ENCODE measurements at regions not wholly inside any gene's neighbourhood (a gene's known extent, or its start where the extent isn't known, plus 50 kb on each side); places are given as distances from the start of the nearest gene placed in this dataset.

GRCh38 chr9:106110483-106110882, 416.1 kb downstream of the TMEM38B start:
- ChIA-PET POLR2A (no interaction called here), CTCF (no interaction called here)
- ATAC-seq (no peak), DNase-seq (ENCODE audit: low spot score) (no peak)
- Mint-ChIP-seq H3K4me1 (peaks cover 37% of the 10 kb centered on the region), H3K27ac (no peak overlapping the region), H3K36me3 (no peaks in the 10 kb centered on the region), H3K27me3 (ENCODE audit: low read depth) (no peaks in the 10 kb centered on the region), H3K4me3 (no peak overlapping the region), H3K9me3 (peaks cover 12% of the 10 kb centered on the region)
- TF ChIP-seq KAT7 (CRISPR knock-in tag; IDR thresholded peaks at IDR 0.05; ENCODE audit: borderline replicate concordance) (no peak), SP1 (CRISPR knock-in tag; conservative IDR thresholded peaks at IDR 0.05) (no peak), AFF4 (CRISPR knock-in tag; IDR thresholded peaks at IDR 0.05; ENCODE audit: borderline replicate concordance) (no peak), SMAD3 (CRISPR knock-in tag; IDR thresholded peaks at IDR 0.05; ENCODE audit: borderline replicate concordance) (no peak), ATF3 (CRISPR knock-in tag; conservative IDR thresholded peaks at IDR 0.05) (no peak), HMGXB4 (CRISPR knock-in tag; IDR thresholded peaks at IDR 0.05) (no peak), JAZF1 (CRISPR knock-in tag; IDR thresholded peaks at IDR 0.05) (no peak), PRRX2 (CRISPR knock-in tag; IDR thresholded peaks at IDR 0.05) (no peak), ZNF671 (CRISPR knock-in tag; IDR thresholded peaks at IDR 0.05) (no peak), TP53 (CRISPR knock-in tag; IDR thresholded peaks at IDR 0.05) (no peak), USF2 (CRISPR knock-in tag; IDR thresholded peaks at IDR 0.05) (no peak)

- POLR2A ChIA-PET: no interaction called here
- Mint-ChIP-seq H3K27ac (peak overlapping the region; percentile 21), H3K27me3 (ENCODE audit: low read depth) (no peaks in the 10 kb centered on the region), H3K36me3 (no peaks in the 10 kb centered on the region), H3K4me1 (peaks cover 37% of the 10 kb centered on the region), H3K4me3 (no peak overlapping the region), H3K9me3 (peaks cover 12% of the 10 kb centered on the region)
- DNase-seq (ENCODE audit: low spot score) (no peak), ATAC-seq (peak; percentile 68)
- no peak for TF ChIP-seq ZNF138 (CRISPR knock-in tag; conservative IDR thresholded peaks at IDR 0.05)
- no peak for TF ChIP-seq ZSCAN18 (CRISPR knock-in tag; IDR thresholded peaks at IDR 0.05)
- CTCF ChIA-PET: no interaction called here
These were observed 416.8 kb downstream of the TMEM38B start for GRCh38 chr9:106111039-106111730.

GRCh38 chr9:106112935-106113334, 418.6 kb downstream of the TMEM38B start:
- Mint-ChIP-seq H3K27ac (no peak overlapping the region; the same call in 1 of the 2 replicates), H3K27me3 (ENCODE audit: low read depth) (no peaks in the 10 kb centered on the region), H3K4me1 (peaks cover 37% of the 10 kb centered on the region), H3K9me3 (peaks cover 11% of the 10 kb centered on the region), H3K4me3 (no peak overlapping the region), H3K36me3 (no peaks in the 10 kb centered on the region)
- ATAC-seq: no peak
- no peak for DNase-seq (ENCODE audit: low spot score)
- ChIA-PET POLR2A (no interaction called here), CTCF (interaction anchor here (1.0 kb wide), 1 partner anchor 171 kb away, joined by 3 read pairs; no protein-coding TSS in a partner anchor)
- TF ChIP-seq ETV6 (CRISPR knock-in tag; IDR thresholded peaks at IDR 0.05): no peak
- TF ChIP-seq ZNF671 (CRISPR knock-in tag; IDR thresholded peaks at IDR 0.05): no peak
- no peak for TF ChIP-seq ERG (CRISPR knock-in tag; IDR thresholded peaks at IDR 0.05)
- TF ChIP-seq ZNF425 (CRISPR knock-in tag; conservative IDR thresholded peaks at IDR 0.05): no peak
- TF ChIP-seq ZBTB43 (CRISPR knock-in tag; IDR thresholded peaks at IDR 0.05): no peak
- TF ChIP-seq ZNF121 (CRISPR knock-in tag; IDR thresholded peaks at IDR 0.05): no peak
- TF ChIP-seq RORB (CRISPR knock-in tag; IDR thresholded peaks at IDR 0.05): no peak

Measured in WTC11 (cell line).